ENCODE measurements at regions not wholly inside any gene's neighbourhood (a gene's known extent, or its start where the extent isn't known, plus 50 kb on each side); places are given as distances from the start of the nearest gene placed in this dataset.
"Not testable (repeated sequence)": the region's sequence is repeated elsewhere in the genome, so short reads cannot be mapped to it uniquely, and the experiment has no call there.

DNA sequence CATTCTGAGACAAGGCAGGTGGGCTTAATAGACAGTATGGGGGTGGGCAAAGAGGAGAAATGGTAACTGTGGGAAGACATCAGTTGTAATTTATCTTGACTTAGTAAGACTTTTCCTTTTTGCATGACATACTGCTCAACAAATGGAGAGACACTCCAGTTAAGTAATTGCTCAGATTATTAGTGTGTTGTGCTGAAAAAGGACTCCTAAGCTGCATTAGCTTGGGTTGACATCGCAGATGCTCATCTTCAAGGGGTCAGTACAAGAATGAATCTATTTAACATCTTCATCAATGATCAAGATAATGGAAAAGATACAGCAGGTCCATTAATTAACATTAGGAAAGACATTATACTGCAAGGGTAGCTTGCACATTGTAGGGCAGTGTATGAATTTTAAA, 181.1 kb upstream of the ELAVL2 start:
- no peak for TF ChIP-seq CTCF (conservative IDR thresholded peaks at IDR 0.05; ENCODE audit: control insufficient read depth, insufficient read depth, low read depth, low read length)
- no peak overlapping the region for H3K4me3 ChIP-seq (ENCODE audit: control insufficient read depth, low read depth, low read length)
- DNase-seq (ENCODE audit: low read depth) = no peak

DNA sequence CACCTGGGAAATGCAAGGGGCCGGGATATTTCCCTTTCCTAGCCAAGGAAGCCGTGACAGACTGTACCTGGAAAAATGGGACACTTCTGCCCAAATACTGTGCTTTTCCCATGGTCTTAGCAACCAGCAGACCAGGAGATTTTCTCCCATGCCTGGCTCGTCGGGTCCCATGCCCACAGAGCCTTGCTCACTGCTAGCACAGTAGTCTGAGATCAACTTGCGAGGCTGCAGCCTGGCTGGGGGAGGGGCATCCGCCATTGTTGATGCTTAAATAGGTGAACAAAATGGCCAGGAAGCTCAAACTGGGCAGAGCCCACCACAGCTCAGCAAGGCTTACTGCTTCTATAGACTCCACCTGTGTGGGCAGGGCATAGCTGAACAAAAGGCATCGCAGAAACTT, 165.8 kb upstream of the ELAVL2 start:
- DNase-seq (ENCODE audit: low read depth); H3K4me3 ChIP-seq (ENCODE audit: control insufficient read depth, low read depth, low read length): not testable (repeated sequence)

GRCh38 chr9:23979491-23979890, 153.5 kb upstream of the ELAVL2 start:
- no peak overlapping the region for H3K4me3 ChIP-seq (ENCODE audit: control insufficient read depth, low read depth, low read length)
- no peak for TF ChIP-seq CTCF (conservative IDR thresholded peaks at IDR 0.05; ENCODE audit: control insufficient read depth, insufficient read depth, low read depth, low read length)
- DNase-seq (ENCODE audit: low read depth) = no peak

DNA sequence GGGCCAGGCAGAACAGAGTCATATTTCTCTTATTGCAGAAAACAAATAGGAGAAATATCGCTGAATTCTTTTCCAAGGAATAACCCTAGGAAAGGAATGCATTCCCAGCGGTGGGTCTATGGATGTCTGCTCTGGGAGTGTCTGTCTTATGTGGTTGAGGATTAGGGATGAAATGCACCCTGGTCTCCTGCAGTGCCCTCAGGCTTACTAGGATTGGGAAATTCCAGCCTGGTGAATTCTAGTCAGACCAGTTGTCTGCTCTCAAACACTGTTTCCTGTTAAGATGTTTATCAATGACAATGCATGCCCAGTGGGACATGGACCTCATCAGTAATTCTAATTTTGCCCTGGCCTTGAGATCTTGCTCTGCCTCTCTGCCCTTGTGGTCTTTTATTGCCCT, 136.1 kb upstream of the ELAVL2 start:
- DNase-seq (ENCODE audit: low read depth) = no peak
- no peak for TF ChIP-seq CTCF (conservative IDR thresholded peaks at IDR 0.05; ENCODE audit: control insufficient read depth, insufficient read depth, low read depth, low read length)

GRCh38 chr9:23945897-23946296, 119.9 kb upstream of the ELAVL2 start:
- no peak for TF ChIP-seq CTCF (conservative IDR thresholded peaks at IDR 0.05; ENCODE audit: control insufficient read depth, insufficient read depth, low read depth, low read length)
- no peak for DNase-seq (ENCODE audit: low read depth)

More for the DNA sequence above, 136.1 kb upstream of the ELAVL2 start:
- H3K4me3 ChIP-seq (ENCODE audit: control insufficient read depth, low read depth, low read length) = no peak overlapping the region

GRCh38 chr9:23941051-23941450, 115.0 kb upstream of the ELAVL2 start:
- TF ChIP-seq CTCF (conservative IDR thresholded peaks at IDR 0.05; ENCODE audit: control insufficient read depth, insufficient read depth, low read depth, low read length) = no peak
- no peak for DNase-seq (ENCODE audit: low read depth)
- H3K4me3 ChIP-seq (ENCODE audit: control insufficient read depth, low read depth, low read length) = no peak overlapping the region

More at GRCh38 chr9:23945897-23946296, 119.9 kb upstream of the ELAVL2 start:
- H3K4me3 ChIP-seq (ENCODE audit: control insufficient read depth, low read depth, low read length) = no peak overlapping the region

DNA sequence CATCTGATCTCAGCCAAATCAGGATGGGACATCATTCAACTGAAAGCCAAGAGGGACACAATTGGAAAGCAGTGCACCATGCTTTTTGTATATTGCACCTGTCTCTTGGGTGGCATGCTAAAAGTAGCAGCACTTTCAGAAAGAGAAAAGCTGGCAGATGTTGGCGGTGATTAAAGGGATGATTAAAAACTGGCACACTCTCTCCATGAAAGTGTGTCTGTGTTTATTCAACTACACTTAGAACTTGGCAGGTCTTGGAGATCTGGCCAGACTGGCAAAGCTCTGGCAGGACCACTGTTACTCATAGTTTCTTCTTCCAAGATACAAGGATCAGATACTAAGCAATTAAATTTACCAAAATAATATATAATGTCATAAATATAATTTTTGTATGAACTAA, 112.9 kb upstream of the ELAVL2 start:
- TF ChIP-seq CTCF (conservative IDR thresholded peaks at IDR 0.05; ENCODE audit: control insufficient read depth, insufficient read depth, low read depth, low read length) = no peak
- no peak for DNase-seq (ENCODE audit: low read depth)
- no peak overlapping the region for H3K4me3 ChIP-seq (ENCODE audit: control insufficient read depth, low read depth, low read length)
